Lower leg skin (tissue), 4 donors: ENCODE measurements at regions not wholly inside any gene's neighbourhood (a gene's known extent, or its start where the extent isn't known, plus 50 kb on each side); places are given as distances from the start of the nearest gene placed in this dataset.

ENCODE experiments used
- DNase-seq, 2 donors: peaks; one replicate each; pipeline ENCODE4 v3.0.0-alpha.2; 2019; ENCODE audit warnings: low spot score in 2 of 2
- H3K4me3 ChIP-seq: fragments of 200-600 bp; sonication (generic); 2 replicates; pipeline ENCODE4 v1.5.1; 2017; ENCODE audit warnings: mild to moderate bottlenecking, low read depth; ENCODE audit not compliant: poor library complexity, severe bottlenecking
- POLR2A ChIP-seq, 2 donors: fragments of 450-650 bp; IDR thresholded peaks; one replicate each; pipeline ENCODE4 v1.6.1; 2016 to 2017; ENCODE audit warnings: antibody characterized with exemption in 2 of 2, mild to moderate bottlenecking in 1 of 2, moderate library complexity in 1 of 2
- WGBS, 2 donors: methylation state at CpG; one replicate each; pipeline ENCODE4 v1.1.5; 2018; 5-methylcytosine and 5-hydroxymethylcytosine counted together
- intact Hi-C: fragments of 100-400 bp; cut with DNase I; formaldehyde crosslinking; loops from one replicate; pipeline ENCODE4 v1.15.0; 2023; ENCODE audit warnings: low total_unique reads
- TF ChIP-seq, protein P1 (sequence below), 3 donors: fragments of 450-650 bp; IDR thresholded peaks; one replicate each; pipeline ENCODE4 v1.5.1; 2016; ENCODE audit warnings: antibody characterized with exemption in 3 of 3, mild to moderate bottlenecking in 3 of 3, moderate library complexity in 2 of 3

GRCh38 chr3:31433679-31433992, 99.1 kb upstream of the STT3B start:
- no peak overlapping the region for H3K4me3 ChIP-seq
- no peak for DNase-seq
- TF ChIP-seq, protein P1, sequence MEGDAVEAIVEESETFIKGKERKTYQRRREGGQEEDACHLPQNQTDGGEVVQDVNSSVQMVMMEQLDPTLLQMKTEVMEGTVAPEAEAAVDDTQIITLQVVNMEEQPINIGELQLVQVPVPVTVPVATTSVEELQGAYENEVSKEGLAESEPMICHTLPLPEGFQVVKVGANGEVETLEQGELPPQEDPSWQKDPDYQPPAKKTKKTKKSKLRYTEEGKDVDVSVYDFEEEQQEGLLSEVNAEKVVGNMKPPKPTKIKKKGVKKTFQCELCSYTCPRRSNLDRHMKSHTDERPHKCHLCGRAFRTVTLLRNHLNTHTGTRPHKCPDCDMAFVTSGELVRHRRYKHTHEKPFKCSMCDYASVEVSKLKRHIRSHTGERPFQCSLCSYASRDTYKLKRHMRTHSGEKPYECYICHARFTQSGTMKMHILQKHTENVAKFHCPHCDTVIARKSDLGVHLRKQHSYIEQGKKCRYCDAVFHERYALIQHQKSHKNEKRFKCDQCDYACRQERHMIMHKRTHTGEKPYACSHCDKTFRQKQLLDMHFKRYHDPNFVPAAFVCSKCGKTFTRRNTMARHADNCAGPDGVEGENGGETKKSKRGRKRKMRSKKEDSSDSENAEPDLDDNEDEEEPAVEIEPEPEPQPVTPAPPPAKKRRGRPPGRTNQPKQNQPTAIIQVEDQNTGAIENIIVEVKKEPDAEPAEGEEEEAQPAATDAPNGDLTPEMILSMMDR (IDR thresholded peaks at IDR 0.05): no peak
- TF ChIP-seq POLR2A (IDR thresholded peaks at IDR 0.05): no peak
- intact Hi-C loops: no loop called here

- no peak for TF ChIP-seq POLR2A (IDR thresholded peaks at IDR 0.05)
- TF ChIP-seq, protein P1 (IDR thresholded peaks at IDR 0.05): no peak
- no peak for DNase-seq
- intact Hi-C loops: no loop called here
- H3K4me3 ChIP-seq: no peak overlapping the region
- WGBS, 2 donors: 84 to 88% methylated on average over 1 of the region's 1 CpG
Measured at GRCh38 chr3:31434819-31435218, 97.9 kb upstream of the STT3B start.

DNA sequence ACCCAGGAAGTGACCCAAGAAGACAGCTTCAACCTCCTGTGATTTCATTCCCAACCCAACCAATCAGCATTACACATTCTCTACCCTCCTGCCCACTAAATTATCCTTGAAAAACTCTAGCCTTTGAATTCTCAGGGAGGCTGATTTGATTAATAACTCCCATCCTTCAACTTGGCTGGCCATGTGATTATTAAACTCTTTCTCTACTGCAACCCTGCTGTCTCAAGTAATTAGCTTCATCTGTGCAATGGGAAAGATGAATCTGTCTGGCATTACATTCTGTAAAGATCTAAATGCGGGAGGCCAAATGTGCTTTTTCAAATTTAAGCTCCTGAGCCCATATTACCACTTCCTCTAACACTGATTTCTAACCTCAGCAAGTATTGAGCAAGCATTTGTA, 95.9 kb upstream of the STT3B start:
- 85 to 100% methylated on average over 1 of the region's 1 CpG for WGBS, 2 donors
- no peak overlapping the region for H3K4me3 ChIP-seq
- DNase-seq: no peak
- no peak for TF ChIP-seq POLR2A (IDR thresholded peaks at IDR 0.05)
- TF ChIP-seq, protein P1 (IDR thresholded peaks at IDR 0.05): no peak
- intact Hi-C loops: no loop called here

GRCh38 chr3:31438742-31439141, 94.0 kb upstream of the STT3B start:
- DNase-seq: no peak
- intact Hi-C loops: no loop called here
- WGBS, 2 donors: 44 to 55% methylated on average over 2 of the region's 2 CpGs
- H3K4me3 ChIP-seq: no peak overlapping the region
- TF ChIP-seq, protein P1 (IDR thresholded peaks at IDR 0.05): no peak
- no peak for TF ChIP-seq POLR2A (IDR thresholded peaks at IDR 0.05)

DNA sequence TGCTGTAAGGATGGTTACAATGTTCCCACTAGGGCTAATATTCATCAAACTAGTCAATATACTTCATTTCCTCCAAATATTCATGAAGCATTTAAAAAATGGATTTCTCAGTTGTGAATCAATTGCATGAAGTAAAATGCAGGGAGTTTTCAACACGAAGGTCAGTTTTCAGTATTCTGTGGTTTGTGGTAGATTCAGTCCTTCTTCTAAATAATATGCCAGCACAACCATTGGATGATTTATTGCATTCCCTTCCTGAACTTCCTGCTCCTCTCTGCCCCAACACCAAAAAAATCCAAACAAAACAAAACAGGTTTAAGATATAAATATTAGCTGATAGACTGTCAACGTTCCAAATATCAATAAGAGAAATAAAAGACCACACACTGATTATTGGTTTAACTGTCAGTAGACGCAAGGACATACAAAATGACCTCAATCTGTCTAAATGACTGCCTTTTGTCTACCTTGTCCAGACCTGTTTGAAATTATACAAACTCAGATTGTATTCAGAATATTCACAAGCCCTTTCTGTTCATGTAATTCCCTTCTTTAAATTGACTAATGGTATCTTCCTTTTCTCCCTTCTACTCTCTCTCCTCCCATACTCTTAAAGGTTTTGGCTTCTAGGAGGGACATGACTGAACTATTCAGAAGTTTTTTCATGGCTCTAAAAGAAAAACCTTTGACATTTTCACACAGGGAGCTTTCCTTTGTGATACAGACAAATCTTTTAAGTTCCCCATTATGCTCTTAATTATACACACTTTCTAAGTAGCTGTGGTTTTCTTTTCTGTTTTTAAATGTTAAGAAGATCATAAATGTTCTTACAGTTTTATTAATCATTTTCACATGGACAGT, 92.6 kb upstream of the STT3B start:
- no peak for DNase-seq
- intact Hi-C loops: loop anchor here (10.0 kb wide), 1 partner anchor 665 kb away; no protein-coding TSS in a partner anchor
- WGBS, 2 donors: 44 to 49% methylated on average over 3 of the region's 3 CpGs
- no peak for TF ChIP-seq POLR2A (IDR thresholded peaks at IDR 0.05)
- TF ChIP-seq, protein P1 (IDR thresholded peaks at IDR 0.05): no peak
- H3K4me3 ChIP-seq: no peak overlapping the region

DNA sequence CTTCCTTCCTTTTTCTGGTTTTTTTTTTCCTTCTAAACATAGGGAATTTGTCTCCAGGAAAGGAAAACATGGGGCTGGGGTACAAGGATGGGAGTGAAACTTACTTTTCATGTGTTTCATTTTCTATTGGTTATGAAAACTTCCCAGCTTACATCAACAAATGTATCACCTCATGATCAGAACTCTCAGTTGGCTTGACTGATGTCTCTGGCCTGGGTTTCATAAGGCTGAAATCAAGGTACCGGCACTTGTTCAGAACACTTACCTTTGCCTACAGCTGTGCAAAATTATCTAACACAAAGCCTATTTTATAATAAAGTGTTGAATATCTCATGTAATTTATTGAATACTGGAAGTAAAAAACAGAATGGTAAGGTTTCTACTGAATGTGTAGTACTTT, 91.8 kb upstream of the STT3B start:
- TF ChIP-seq POLR2A (IDR thresholded peaks at IDR 0.05): no peak
- TF ChIP-seq, protein P1 (IDR thresholded peaks at IDR 0.05): no peak
- H3K4me3 ChIP-seq: no peak overlapping the region
- intact Hi-C loops: loop anchor here (10.0 kb wide), 1 partner anchor 666 kb away; no protein-coding TSS in a partner anchor
- 97% methylated on average over 1 of the region's 1 CpG for WGBS, 2 donors
- no peak for DNase-seq
